HG02610 (cell line): ENCODE measurements at regions not wholly inside any gene's neighbourhood (a gene's known extent, or its start where the extent isn't known, plus 50 kb on each side); places are given as distances from the start of the nearest gene placed in this dataset.
"Not testable (repeated sequence)": the region's sequence is repeated elsewhere in the genome, so short reads cannot be mapped to it uniquely, and the experiment has no call there.

ENCODE experiments used
- ATAC-seq: cut with Tn5 transposase; IDR thresholded peaks from one replicate; pipeline ENCODE4 v1.9.1; 2021; ENCODE audit warnings: mild to moderate bottlenecking, moderate library complexity; ENCODE audit not compliant: unreplicated experiment

DNA sequence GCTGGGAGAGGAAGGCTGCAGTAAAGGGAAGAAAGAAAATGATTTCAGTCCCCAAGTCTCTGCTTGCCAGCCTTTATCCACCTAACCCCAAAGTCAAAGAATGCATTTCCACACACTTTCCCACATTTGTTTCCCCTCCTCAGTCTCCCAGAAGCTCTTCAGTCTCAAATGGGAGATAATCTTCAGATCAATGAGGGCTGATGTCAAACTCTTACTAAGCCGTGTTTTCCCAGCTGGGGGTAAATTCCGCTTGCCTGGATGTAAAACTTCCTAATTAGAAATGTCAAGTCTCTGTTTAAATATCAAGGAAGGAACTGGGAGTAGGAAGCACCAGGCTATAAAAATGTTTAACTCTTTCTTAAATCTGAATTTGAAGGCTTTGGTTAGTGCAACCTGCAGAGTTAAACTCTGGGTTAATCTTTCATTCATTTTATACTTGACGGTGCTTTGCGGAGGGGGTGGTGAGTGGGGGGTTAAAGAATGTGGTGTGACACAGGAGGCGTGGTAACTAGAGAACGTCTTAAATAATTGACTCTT, 601.4 kb upstream of the ACTRT1 start:
- ATAC-seq, result no peak

DNA sequence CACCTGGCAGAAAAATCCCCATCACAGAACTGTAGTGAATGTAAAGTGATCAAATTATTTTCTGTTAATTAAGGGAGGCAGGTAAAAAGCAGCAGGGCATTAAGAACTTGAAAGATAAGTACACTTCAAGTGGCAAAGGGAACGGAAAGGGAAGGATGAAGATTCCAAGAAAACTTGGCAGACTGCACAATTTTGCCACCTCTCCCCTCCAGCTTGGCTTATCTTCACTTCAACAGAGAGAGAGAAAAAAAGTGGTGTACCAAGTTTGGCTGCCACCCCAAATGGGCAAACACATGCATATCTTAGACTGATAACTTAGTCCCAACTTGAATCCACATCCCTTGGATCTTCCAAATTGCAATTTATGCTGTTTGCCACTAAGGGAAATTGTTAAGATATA, 598.1 kb upstream of the ACTRT1 start:
- no peak for ATAC-seq

DNA sequence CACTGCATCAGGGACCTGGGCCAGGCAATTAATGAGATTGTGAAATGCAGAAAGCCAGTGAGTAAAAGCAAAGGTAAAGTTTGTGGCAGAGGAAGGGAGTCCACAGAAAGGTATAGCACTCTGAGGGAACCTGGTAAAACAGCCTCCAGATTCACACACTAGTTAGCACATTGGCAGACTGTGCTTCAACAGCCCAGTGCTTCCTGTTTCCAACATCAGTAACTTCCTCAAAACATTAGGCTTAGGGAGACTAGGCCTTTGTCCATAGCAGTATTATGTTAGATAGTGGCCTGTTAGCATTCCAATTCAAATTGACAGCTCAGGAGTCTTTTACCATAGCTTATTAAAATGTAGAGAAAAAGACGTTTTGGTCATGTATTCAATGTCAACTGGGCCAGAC, 582.6 kb upstream of the ACTRT1 start:
- ATAC-seq, result no peak

DNA sequence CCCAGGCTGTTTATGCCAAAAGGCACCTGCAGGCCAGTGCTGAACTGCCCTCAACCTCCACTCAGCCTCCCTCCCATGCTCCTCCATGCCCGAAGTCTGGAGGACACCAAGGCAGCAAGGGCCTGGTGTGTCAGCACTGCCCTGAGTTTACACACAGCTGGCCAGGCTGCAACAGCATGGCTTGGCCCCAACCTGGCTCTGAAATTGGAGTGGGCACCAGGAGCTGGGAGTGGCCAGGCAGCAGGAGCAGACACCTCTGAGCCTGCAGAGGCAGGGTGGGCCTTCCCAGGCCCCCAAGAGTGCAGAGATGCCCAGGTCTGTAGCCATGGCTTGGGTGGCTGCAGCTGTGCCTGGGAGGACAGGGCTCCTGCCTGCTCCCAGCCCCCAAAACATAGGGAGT, 571.2 kb upstream of the ACTRT1 start:
- no peak for ATAC-seq

DNA sequence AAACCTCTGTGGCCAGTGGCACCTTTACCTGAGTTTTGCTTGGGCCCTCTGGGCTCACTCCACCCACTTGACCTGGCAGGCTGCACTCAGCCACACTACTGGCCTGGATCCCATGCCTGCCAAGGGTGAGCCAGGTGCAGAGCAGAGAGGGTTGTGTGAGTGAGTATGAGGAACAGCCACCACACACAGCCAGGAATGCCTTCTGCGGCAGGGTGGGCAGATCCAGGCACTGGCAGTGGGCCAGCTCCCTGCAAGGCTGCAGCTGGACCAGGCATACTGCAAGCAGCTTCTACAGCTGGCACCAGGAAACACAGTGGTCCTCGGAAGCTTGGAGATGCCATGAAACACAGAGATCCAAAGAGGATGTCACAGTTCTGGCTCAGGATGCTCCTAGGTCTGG, 570.1 kb upstream of the ACTRT1 start:
- ATAC-seq, result no peak

DNA sequence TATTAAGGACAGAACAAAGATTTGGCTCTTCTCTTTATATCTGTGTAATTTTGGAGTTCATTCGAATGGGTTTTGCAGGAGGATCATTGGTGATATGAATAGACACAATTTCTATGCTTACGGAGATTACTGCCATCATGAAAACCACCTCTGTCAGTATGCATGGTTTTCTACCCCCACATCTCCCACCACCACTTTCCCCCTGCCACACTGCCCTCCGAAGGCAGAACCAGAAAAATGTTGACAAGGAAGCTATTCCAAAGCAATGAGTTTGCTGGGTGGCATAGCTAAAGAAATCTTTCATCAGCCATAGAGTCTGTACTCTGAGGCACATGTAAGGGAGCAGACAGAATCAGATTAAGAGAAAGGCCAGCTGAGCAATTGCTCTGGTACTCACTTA, 567.3 kb upstream of the ACTRT1 start:
- ATAC-seq, result no peak

DNA sequence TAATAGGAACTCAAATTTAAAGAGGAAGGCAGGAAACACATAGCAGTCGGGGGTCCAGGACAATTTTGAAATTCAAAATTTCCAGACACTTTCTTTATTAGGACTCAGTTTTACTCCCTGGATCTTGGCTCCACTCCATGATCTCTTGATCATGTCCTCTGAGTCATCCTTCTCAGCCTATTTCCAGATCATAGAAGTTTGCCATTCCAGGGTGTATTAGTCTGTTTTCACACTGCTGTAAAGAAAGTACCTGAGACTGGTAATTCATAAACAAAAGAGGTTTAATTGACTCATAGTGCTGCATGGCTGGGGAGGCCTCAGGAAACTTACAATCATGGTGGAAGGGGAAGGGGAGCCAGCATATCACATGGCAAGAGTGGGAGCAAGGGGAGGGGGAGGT, 564.7 kb upstream of the ACTRT1 start:
- ATAC-seq, result no peak

DNA sequence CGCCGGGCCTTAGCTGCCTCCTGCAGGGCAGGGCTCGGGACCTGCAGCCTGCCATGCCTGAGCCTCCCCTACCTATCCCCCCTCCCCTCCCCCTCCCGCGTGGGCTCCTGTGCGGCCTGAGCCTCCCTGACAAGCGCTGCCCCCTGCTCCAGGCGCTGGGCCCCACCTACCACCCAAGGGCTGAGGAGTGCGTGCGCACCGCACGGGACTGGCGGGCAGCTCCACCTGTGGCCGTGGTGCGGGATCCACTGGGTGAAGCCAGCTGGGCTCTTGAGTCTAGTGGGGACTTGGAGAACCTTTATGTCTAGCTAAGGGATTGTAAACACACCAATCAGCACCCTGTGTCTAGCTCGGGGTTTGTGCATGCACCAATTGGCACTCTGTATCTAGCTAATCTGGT, 554.6 kb upstream of the ACTRT1 start:
- ATAC-seq, result not testable (repeated sequence)

DNA sequence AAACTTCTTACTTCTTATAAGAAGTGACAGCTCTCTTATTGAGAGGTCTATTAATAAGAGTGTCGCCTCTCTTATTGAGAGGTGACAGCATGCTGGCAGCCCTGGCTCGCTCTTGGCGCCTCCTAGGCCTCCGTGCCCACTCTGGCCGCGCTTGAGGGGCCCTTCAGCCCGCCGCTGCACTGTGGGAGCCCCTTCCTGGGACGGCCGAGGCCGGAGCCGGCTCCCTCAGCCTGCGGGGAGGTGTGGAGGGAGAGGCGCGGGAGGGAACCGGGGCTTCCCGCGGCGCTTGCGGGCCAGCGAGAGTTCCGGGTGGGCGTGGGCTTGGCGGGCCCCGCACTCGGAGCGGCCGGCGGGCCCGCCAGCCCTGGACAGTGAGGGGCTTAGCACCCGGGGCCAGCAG, 554.2 kb upstream of the ACTRT1 start:
- ATAC-seq, result not testable (repeated sequence)

DNA sequence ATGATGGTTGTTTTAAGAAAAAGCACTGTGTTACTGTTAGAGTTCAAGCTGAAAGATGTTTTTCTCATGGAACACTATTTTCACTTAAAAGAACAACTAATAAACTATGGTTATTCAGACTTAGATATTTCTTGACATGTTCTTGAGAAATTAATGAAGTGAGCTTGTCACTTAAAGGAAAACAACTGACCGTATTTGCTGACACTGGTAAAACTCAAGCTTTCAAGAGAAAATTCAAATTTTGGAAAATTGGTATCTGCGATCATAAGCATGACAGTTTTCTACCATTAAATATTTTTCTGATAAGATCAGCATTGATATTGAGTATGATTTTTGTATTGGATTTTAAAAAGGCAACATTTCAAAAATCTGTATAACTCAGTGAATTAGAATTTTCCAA, 549.5 kb upstream of the ACTRT1 start:
- no peak for ATAC-seq

DNA sequence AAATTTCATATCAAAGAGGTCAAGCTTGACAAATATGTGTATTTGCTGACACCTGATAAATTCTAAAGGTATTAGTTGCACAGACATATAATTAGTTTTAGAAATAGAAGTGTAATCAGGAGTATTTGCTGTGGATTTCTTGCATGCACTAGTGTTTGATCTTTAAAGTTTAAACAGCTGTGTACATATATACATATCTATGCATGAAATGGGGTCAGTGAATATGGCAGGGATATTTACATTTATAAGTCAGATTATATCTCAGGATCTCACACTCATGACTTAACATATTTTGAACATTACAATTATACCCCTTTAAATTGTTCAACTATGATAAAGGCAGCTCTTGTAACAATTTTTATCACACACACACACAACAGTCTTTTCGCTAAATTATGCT, 547.4 kb upstream of the ACTRT1 start:
- no peak for ATAC-seq

DNA sequence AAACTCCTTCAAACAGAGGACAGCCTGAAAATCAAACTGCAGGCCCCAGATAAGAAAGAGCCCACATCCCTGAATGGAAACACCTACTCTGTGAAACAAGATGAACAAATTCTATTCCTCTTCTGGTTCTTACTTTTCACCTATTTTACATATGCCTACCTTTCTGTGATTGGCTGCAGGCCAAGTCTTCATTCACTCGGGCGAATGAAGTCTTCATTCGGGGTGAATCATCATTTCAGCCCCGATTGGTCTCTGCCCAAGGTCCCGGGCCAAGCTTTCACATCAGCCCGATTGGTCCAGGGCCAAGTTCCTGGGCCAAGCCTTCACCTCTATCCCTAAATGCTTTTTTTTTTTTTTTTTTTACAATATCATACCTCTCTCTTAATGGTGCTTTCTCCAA, 529.8 kb upstream of the ACTRT1 start:
- ATAC-seq, result no peak

DNA sequence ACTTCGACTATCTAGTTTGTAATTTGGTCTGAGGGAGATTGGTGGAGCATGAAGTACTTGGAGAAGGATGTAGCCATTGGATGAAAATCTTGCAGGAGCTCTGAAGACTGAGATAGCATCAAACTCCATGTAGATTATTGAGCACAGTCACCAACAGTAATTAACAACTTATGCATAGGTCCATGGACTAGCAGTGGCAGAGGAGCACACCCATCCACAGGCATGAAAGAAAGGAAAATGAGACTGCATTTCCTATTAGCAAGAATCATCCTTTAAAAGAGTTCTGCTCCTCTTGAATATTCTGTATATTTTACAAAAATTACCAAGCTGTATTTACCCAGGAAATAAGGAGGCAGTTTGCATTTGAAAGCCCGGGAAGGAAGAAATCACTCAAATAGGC, 529.4 kb upstream of the ACTRT1 start:
- ATAC-seq, result no peak

DNA sequence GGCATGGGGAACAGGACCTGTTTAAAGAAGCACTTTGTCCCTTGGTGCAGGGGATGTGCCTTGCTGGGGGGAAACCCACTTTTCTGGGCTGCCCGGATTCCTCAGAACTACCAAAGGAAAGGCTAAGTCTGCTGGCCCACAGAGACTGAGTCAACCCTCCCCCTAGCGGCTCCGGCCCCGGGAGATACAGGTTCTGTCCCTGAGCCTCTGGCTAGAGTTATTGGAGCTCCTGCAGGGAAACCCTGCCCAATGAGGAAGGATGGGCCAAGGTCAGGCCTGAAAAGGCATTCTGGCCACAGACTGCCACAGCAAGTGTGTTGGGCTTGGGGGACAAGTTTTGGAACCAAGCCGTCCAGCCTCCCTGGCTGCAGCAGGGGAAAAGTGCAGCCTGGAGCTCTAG, 490.9 kb upstream of the ACTRT1 start:
- ATAC-seq, result no peak

DNA sequence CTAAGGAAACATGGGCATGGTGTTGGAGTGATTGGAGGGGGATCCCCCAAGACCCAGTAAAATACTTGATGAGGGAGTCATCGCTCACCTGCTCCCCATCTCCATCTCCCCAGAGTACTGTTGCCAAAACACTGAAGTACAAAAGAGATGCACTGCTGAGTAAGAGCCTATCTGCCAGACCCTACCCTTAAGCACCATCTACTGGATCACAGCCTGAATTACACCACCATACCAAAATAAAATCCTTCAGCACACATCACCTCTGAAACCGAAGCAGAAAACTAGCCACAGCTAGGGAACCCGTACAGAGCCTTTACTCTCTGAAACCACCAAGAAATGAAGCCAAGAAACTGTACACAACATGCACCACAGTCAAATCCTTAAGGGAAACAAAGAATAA, 466.3 kb upstream of the ACTRT1 start:
- ATAC-seq, result no peak

DNA sequence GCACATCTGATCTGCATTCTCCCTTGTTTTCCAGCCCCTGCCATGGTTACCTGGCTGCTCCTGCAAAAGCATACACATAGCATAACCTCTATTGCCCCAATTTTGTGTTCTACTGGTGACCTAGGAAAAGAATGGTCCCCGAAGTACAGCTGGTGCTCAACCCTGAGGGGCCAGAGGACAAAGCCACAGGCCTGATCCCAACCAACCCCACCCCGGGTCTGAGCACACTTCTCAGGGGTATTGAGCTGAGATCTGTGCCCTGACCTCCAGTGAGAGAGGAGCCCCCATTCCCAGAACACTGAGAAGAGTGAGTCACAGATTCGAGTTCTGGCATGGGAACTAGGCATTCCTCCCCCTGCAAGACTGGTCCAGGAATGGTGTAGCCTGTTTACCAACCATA, 465.5 kb upstream of the ACTRT1 start:
- no peak for ATAC-seq

DNA sequence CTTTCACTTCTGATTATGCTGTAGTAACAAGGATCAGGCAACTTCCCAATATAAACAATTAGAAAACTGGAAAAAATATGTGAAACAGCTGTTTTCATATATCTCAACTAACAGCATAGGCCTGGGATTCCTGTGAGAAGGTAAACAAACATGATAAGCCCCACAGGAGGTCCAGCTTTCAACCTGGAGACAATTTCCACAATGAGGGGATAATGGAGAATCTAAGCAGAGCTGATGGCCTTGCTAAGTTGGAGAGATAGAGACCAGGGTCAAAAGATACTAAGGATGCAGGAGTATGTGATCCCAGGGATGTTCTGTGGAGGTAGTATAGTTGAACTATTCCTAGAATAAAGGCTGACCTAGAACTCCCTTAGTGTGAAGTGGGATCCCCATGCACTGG, 452.3 kb upstream of the ACTRT1 start:
- ATAC-seq, result no peak

DNA sequence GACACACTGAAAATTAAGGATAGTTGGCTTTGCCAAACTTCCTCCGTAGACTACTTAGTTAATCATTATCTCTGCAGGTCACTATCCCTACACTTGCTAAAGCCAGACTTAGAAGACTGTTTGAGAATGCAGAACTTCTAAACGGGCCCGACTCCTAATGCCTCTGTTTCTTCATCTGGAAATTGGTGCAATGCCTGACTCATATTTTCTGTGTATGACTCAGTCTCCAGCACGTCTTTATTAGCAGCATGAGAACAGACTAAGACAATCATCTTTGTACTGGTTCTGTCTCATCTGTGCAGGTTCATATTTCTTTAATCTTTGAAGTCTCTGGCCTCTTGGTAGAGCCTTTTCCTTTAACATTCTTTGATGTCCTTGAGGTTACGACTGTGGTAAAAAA, 411.9 kb upstream of the ACTRT1 start:
- ATAC-seq, result no peak

DNA sequence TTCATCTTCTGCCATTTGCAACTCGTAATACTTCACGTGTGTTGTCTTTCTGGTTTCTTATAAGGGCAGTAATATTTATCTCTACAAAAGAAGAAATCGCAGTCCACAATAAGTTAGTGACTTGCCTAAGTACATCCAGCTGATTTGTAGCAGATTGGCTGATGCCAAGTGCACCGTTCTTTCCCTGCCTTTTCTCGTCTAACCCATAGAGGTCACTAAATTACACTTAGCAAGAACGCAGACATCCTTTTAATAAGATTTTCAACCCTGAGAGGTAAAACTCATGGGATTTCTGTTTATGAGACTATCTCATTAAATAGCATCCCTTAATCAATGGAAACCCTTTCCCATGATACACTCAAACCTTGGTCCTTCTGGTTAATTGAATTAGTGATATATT, 408.6 kb upstream of the ACTRT1 start:
- no peak for ATAC-seq

DNA sequence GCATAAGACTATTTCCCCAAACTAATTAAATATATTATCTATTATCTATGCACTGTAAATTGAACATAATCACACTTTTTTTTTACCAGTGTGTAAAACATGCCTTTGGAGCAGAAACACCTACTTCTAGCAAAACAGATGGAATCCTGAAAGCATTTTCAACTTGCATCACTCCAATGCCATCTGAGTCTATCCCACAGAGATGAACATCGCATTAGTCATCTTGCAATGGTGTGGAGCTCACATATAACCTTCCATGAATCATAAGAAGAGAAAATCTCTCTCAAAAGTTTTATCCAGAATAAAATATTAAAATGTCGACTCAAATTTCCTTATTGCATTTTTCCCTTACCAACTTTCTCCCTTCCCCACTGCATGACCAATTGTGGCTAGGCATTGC, 406.7 kb upstream of the ACTRT1 start:
- ATAC-seq, result no peak

DNA sequence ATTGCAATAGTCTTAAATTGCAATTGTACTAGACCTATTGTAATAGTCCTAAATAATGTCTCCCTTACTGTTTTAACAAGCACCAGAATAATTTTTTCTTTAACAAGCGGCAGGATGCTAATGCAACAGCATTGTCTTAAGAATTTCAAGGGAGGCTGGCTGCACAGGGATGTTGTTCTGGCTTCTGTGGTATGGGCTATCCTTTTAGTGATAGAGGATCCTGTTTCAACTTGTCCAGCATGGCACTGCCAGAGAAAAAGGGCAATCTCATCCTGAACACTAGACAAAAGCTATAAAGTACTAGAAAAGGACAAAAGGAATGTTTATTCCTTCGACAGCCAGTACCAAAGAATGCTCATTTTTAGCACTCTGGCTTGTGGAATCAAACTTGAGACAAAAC, 405.5 kb upstream of the ACTRT1 start:
- ATAC-seq, result no peak

DNA sequence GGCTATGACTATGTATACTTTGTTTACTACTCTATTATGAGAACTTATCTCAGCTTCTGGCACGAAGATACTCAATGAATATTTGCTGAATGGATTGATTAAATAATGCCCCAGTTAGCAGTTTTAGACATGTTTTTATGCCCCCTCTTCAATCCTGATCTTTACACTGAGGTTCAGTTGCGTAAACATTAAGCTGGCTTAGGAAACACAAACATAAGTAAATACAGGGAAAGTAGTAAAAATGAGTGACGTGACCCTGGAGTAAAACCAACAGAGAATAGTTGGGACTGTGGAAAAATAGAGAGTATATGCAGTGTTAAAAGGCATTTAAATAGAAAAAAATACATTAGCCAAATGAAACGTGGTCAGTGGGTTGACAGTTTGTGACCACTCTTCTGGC, 387.0 kb upstream of the ACTRT1 start:
- ATAC-seq, result no peak

DNA sequence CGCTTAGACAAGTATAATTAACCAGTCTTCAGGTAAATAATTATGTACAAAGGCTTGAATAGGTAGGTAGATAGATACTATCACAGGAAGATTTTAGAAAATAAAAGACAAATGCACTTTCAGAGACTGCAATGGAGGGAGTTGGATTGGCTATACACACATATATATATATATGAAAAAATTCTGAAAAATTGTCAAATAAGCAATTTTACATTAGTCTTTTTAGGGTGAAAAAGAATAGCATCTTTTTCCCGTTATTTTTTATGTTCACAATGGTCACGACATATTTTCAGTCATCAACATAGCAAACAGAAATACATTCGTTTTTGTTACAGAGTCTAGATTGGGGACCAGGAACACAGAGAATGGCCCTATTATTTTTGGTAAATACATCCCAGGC, 385.9 kb upstream of the ACTRT1 start:
- ATAC-seq, result no peak
